HepG2 (cell line): ENCODE measurements at regions not wholly inside any gene's neighbourhood (a gene's known extent, or its start where the extent isn't known, plus 50 kb on each side); places are given as distances from the start of the nearest gene placed in this dataset.

Source experiments
- ATAC-seq: fragments of 200-7000 bp; cut with Tn5 transposase; 3 replicates; pipeline ENCODE4 v1.9.1; 2020; ENCODE audit warnings: mild to moderate bottlenecking, moderate library complexity
- BruUV-seq: library from RNA; stranded (reverse); fragments of 400-500 nt; replicated peaks from 2 replicates; lab custom pipeline; 2021; lab: Mats Ljungman, UMichigan
- CTCF ChIA-PET: fragments of 300-600 bp; formaldehyde crosslinking; extraction: SDS; loops from one replicate; lab custom pipeline; 2021; ENCODE audit warnings: low total read pairs, inconsistent platforms, low intra/inter-chr PET ratio; lab: Yijun Ruan, JAX
- POLR2A ChIA-PET: fragments of 350-600 bp; sonication (Branson Sonifier 250); formaldehyde crosslinking; loops from one replicate; lab custom pipeline; 2020; ENCODE audit warnings: antibody characterized with exemption, inconsistent platforms; lab: Yijun Ruan, JAX
- DNase-seq: peaks from one replicate; pipeline ENCODE4 v3.0.0-alpha.2; 2015; ENCODE audit warnings: low spot score
- FAIRE-seq: peaks from 3 replicates; lab custom pipeline; 2011; peaks lifted over from hg19 to GRCh38; lab: Jason Lieb, UNC
- H2AFZ ChIP-seq: one replicate; pipeline ENCODE4 v1.6.1; 2011; ENCODE audit warnings: low read length, inconsistent platforms
- H3K27ac ChIP-seq: fragments of 300-600 bp; 3 replicates; pipeline ENCODE4 v1.8.0; 2011; ENCODE audit warnings: mixed run types, mild to moderate bottlenecking, mixed read lengths, low read length, inconsistent platforms; ENCODE audit not compliant: insufficient read depth; ENCODE audit errors: extremely low read length
- H3K27me3 ChIP-seq, 2 experiments: fragments of 200-600 bp in 1 of 2; 2 replicates in 1 of 2; 3 replicates in 1 of 2; pipeline versions ENCODE4 v1.6.0 to v1.8.0; 2011; ENCODE audit warnings: low read length in 2 of 2, mild to moderate bottlenecking in 2 of 2, moderate library complexity in 2 of 2, inconsistent platforms in 1 of 2; ENCODE audit not compliant: insufficient read depth in 2 of 2, control insufficient read depth in 1 of 2
- H3K36me3 ChIP-seq, 2 experiments: fragments of 200-600 bp in 1 of 2; replicated peaks in 1 of 2; 2 replicates in 1 of 2; 3 replicates in 1 of 2; pipeline versions ENCODE4 v1.5.1 to v1.8.0; 2011; ENCODE audit warnings: low read length in 2 of 2, inconsistent platforms in 1 of 2; ENCODE audit not compliant: insufficient read depth in 2 of 2, control insufficient read depth in 1 of 2
- H3K4me1 ChIP-seq: 2 replicates; pipeline ENCODE4 v1.5.1; 2012; ENCODE audit warnings: low read length, inconsistent platforms; ENCODE audit not compliant: insufficient read depth
- H3K4me2 ChIP-seq: 2 replicates; pipeline ENCODE4 v1.6.0; 2011; ENCODE audit warnings: low read depth, low read length, inconsistent platforms
- H3K4me3 ChIP-seq, 3 experiments: fragments of 200-600 bp in 1 of 3; sonication (generic), shearing (Covaris generic) in 1 of 3; replicated peaks in 1 of 3; 2 replicates each; pipeline ENCODE4 v1.5.1; 2011 to 2016; ENCODE audit warnings: low read length in 3 of 3, inconsistent platforms in 2 of 3, low read depth in 2 of 3, mild to moderate bottlenecking in 2 of 3, control low read depth in 1 of 3, mixed read lengths in 1 of 3; ENCODE audit not compliant: insufficient read depth in 1 of 3
- H3K79me2 ChIP-seq: one replicate; pipeline ENCODE4 v1.6.1; 2011; ENCODE audit warnings: low read length, inconsistent platforms; ENCODE audit not compliant: insufficient read depth
- H3K9ac ChIP-seq: 2 replicates; pipeline ENCODE4 v1.6.0; 2011; ENCODE audit warnings: mild to moderate bottlenecking, low read depth, low read length, inconsistent platforms; ENCODE audit not compliant: insufficient read depth
- H3K9me3 ChIP-seq: 2 replicates; pipeline ENCODE4 v1.5.1; 2012; ENCODE audit warnings: mild to moderate bottlenecking, low read length
- H4K20me1 ChIP-seq: 2 replicates; pipeline ENCODE4 v1.6.0; 2011; ENCODE audit warnings: inconsistent platforms, mild to moderate bottlenecking, low read length, moderate library complexity; ENCODE audit not compliant: insufficient read depth
- HOXA7 ChIP-seq: sonication (generic); formaldehyde crosslinking; IDR thresholded peaks from 2 replicates; pipeline ENCODE4 v1.8.1; 2022; ENCODE audit warnings: mild to moderate bottlenecking, missing genetic modification reagents, moderate library complexity
- TSC22D2 ChIP-seq: sonication (generic); formaldehyde crosslinking; IDR thresholded peaks from 2 replicates; pipeline ENCODE4 v1.5.1; 2020; ENCODE audit warnings: missing genetic modification reagents, mild to moderate bottlenecking, borderline replicate concordance
- ZBTB42 ChIP-seq: sonication (generic); formaldehyde crosslinking; IDR thresholded peaks from 2 replicates; pipeline ENCODE4 v1.5.0; 2020; ENCODE audit warnings: mild to moderate bottlenecking, missing genetic modification reagents
- ZBTB44 ChIP-seq: sonication (generic); formaldehyde crosslinking; IDR thresholded peaks from 2 replicates; pipeline ENCODE4 v1.4.0; 2020; ENCODE audit warnings: missing genetic modification reagents
- ZMAT3 ChIP-seq: sonication (generic); formaldehyde crosslinking; conservative IDR thresholded peaks from 2 replicates; pipeline ENCODE4 v1.7.0; 2021; ENCODE audit warnings: missing genetic modification reagents
- ZNF615 ChIP-seq: sonication (generic); formaldehyde crosslinking; IDR thresholded peaks from 2 replicates; pipeline ENCODE4 v1.5.0; 2020; ENCODE audit warnings: mild to moderate bottlenecking, missing genetic modification reagents, borderline replicate concordance
- WGBS: methylation state at CpG from one replicate; pipeline ENCODE4 v1.1.6; 2017; ENCODE audit warnings: low lambda C conversion rate; 5-methylcytosine and 5-hydroxymethylcytosine counted together
- in situ Hi-C: cut with HindIII; loops from 2 replicates; pipeline ENCODE4 v1.10.0; 2017; ENCODE audit warnings: low pct_unique_long_range_greater_than_20kb; ENCODE audit not compliant: extremely low pct_ligation_motif_present
- intact Hi-C: fragments of 100-400 bp; cut with micrococcal nuclease; formaldehyde crosslinking; loops from one replicate; pipeline ENCODE4 v1.10.0; 2022; ENCODE audit not compliant: unreplicated experiment
- TF ChIP-seq, protein P1 (sequence below): sonication (generic); formaldehyde crosslinking; IDR thresholded peaks from 2 replicates; pipeline ENCODE4 v1.4.0; 2020; ENCODE audit warnings: missing genetic modification reagents, mild to moderate bottlenecking, borderline replicate concordance

GRCh38 chr3:74814181-74814580 is 199.7 kb upstream of the CNTN3 start:
- FAIRE-seq (no peak), DNase-seq (no peak), ATAC-seq (no peak)
- CTCF ChIA-PET = no interaction called here
- 23% methylated on average over 3 of the region's 3 CpGs for WGBS
- H3K4me3 ChIP-seq = no peak overlapping the region
- POLR2A ChIA-PET = no interaction called here
- H3K4me1 ChIP-seq = no peaks in the 10 kb centered on the region
- no peaks in the 10 kb centered on the region for H3K79me2 ChIP-seq
- TF ChIP-seq ZBTB42 (CRISPR knock-in tag) = no peak
- TF ChIP-seq, protein P1, sequence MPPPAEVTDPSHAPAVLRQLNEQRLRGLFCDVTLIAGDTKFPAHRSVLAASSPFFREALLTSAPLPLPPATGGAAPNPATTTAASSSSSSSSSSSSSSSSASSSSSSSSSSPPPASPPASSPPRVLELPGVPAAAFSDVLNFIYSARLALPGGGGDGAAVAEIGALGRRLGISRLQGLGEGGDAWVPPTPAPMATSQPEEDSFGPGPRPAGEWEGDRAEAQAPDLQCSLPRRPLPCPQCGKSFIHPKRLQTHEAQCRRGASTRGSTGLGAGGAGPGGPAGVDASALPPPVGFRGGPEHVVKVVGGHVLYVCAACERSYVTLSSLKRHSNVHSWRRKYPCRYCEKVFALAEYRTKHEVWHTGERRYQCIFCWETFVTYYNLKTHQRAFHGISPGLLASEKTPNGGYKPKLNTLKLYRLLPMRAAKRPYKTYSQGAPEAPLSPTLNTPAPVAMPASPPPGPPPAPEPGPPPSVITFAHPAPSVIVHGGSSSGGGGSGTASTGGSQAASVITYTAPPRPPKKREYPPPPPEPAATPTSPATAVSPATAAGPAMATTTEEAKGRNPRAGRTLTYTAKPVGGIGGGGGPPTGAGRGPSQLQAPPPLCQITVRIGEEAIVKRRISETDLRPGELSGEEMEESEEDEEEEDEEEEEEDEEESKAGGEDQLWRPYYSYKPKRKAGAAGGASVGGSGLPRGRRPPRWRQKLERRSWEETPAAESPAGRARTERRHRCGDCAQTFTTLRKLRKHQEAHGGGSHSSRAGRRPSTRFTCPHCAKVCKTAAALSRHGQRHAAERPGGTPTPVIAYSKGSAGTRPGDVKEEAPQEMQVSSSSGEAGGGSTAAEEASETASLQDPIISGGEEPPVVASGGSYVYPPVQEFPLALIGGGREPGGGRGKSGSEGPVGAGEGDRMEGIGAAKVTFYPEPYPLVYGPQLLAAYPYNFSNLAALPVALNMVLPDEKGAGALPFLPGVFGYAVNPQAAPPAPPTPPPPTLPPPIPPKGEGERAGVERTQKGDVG (CRISPR knock-in tag) = no peak
- no peak for TF ChIP-seq TSC22D2 (CRISPR knock-in tag)
- TF ChIP-seq ZMAT3 (CRISPR knock-in tag) = no peak
- TF ChIP-seq HOXA7 (CRISPR knock-in tag) = no peak
- TF ChIP-seq ZBTB44 (CRISPR knock-in tag) = no peak
- no peak for TF ChIP-seq ZNF615
- in situ Hi-C loops = no loop called here
- no peak overlapping the region for H2AFZ ChIP-seq
- no peaks in the 10 kb centered on the region for H4K20me1 ChIP-seq
- no peaks in the 10 kb centered on the region for H3K27me3 ChIP-seq
- H3K9ac ChIP-seq = no peak overlapping the region
- no peaks in the 10 kb centered on the region for H3K36me3 ChIP-seq
- peaks cover 4% of the 10 kb centered on the region; the same call in 1 of the 2 replicates for H3K9me3 ChIP-seq
- H3K27ac ChIP-seq = no peak overlapping the region
- no TSS peak for BruUV-seq
- intact Hi-C loops = no loop called here
- no peak overlapping the region for H3K4me2 ChIP-seq
